Thyroid gland (tissue), 4 donors: ENCODE measurements at regions not wholly inside any gene's neighbourhood (a gene's known extent, or its start where the extent isn't known, plus 50 kb on each side); places are given as distances from the start of the nearest gene placed in this dataset.

Experiments
- DNase-seq, 2 donors: peaks; one replicate each; pipeline ENCODE4 v3.0.0-alpha.2; 2019
- H3K27ac ChIP-seq, 3 donors: fragments of 200-600 bp; sonication (generic); 1 replicate in 2 of 3; 2 replicates in 1 of 3; pipeline ENCODE4 v1.5.1; 2016 to 2019; ENCODE audit warnings: mild to moderate bottlenecking in 1 of 3, moderate library complexity in 1 of 3
- H3K27me3 ChIP-seq: fragments of 200-600 bp; sonication (generic); one replicate; pipeline ENCODE4 v1.5.1; 2019
- H3K36me3 ChIP-seq, 2 donors: fragments of 200-600 bp; sonication (generic); one replicate each; pipeline ENCODE4 v1.5.1; 2016 to 2019
- H3K4me1 ChIP-seq, 2 donors: fragments of 200-600 bp; sonication (generic); one replicate each; pipeline ENCODE4 v1.5.1; 2017 to 2019
- H3K4me3 ChIP-seq, 3 donors: fragments of 200-600 bp; sonication (generic); replicated peaks in 1 of 3; 1 replicate in 2 of 3; 2 replicates in 1 of 3; pipeline ENCODE4 v1.5.1; 2016; ENCODE audit warnings: mild to moderate bottlenecking in 1 of 3
- H3K9me3 ChIP-seq: fragments of 200-600 bp; sonication (generic); one replicate; pipeline ENCODE4 v1.5.1; 2017
- POLR2A ChIP-seq, 2 donors: fragments of 450-650 bp; IDR thresholded peaks; one replicate each; pipeline ENCODE4 v1.6.1; 2017; ENCODE audit warnings: antibody characterized with exemption in 2 of 2, mild to moderate bottlenecking in 2 of 2, moderate library complexity in 1 of 2
- WGBS, 2 donors: methylation state at CpG; one replicate each; pipeline ENCODE4 v1.1.5; 2017; 5-methylcytosine and 5-hydroxymethylcytosine counted together
- intact Hi-C: fragments of 100-400 bp; cut with DNase I; formaldehyde crosslinking; loops from one replicate; pipeline ENCODE4 v1.15.1; 2023
- TF ChIP-seq, protein P1 (sequence below), 6 experiments: fragments of 200-600 bp in 3 of 6; fragments of 450-650 bp in 3 of 6; sonication (generic) in 3 of 6; IDR thresholded peaks; one replicate each; pipeline ENCODE4 v1.5.1; 2016 to 2019; ENCODE audit warnings: antibody characterized with exemption in 6 of 6, mild to moderate bottlenecking in 2 of 6, inconsistent platforms in 1 of 6, moderate library complexity in 1 of 6

DNA sequence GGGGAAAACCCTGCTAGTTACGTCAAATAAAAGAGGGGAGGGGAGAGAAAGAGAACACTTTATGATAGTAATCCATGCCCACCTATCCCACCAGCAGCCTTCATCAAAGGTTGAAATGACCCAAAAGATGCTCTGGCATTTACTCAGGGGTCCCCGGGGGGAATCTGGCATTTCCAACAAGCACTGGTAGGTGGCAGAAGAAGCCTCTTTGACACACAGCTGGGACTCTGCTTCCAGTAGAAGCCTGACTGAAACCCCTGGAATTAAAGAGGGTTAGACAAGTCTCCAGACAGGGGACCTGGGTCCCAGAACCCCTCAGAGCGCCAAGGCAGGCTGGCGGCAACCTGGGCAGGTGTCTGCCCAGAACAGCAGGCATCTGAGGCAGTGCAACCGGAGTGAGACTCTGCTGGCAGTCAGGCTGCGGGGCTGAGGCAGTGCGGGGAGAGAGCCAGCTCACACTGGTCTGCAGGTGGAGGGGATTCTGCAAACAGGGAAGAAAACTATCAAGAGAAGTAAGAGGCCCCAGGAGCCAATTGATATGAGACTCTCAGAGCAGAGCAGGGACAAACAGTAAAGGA is 85.0 kb upstream of the CAPRIN2 start:
- Histone ChIP-seq H3K27ac (no peak overlapping the region), H3K4me1 (no peaks in the 10 kb centered on the region), H3K4me3 (no peak overlapping the region), H3K36me3 (no peaks in the 10 kb centered on the region), H3K9me3 (no peaks in the 10 kb centered on the region), H3K27me3 (no peaks in the 10 kb centered on the region)
- DNase-seq, result no peak
- intact Hi-C loops, result loop anchor here (10.0 kb wide), 1 partner anchor 405 kb away; no protein-coding TSS in a partner anchor
- TF ChIP-seq, protein P1, sequence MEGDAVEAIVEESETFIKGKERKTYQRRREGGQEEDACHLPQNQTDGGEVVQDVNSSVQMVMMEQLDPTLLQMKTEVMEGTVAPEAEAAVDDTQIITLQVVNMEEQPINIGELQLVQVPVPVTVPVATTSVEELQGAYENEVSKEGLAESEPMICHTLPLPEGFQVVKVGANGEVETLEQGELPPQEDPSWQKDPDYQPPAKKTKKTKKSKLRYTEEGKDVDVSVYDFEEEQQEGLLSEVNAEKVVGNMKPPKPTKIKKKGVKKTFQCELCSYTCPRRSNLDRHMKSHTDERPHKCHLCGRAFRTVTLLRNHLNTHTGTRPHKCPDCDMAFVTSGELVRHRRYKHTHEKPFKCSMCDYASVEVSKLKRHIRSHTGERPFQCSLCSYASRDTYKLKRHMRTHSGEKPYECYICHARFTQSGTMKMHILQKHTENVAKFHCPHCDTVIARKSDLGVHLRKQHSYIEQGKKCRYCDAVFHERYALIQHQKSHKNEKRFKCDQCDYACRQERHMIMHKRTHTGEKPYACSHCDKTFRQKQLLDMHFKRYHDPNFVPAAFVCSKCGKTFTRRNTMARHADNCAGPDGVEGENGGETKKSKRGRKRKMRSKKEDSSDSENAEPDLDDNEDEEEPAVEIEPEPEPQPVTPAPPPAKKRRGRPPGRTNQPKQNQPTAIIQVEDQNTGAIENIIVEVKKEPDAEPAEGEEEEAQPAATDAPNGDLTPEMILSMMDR (IDR thresholded peaks at IDR 0.05), result no peak
- TF ChIP-seq POLR2A (IDR thresholded peaks at IDR 0.05), result no peak
- WGBS, 2 donors, result 61 to 67% methylated on average over 7 of the region's 7 CpGs

DNA sequence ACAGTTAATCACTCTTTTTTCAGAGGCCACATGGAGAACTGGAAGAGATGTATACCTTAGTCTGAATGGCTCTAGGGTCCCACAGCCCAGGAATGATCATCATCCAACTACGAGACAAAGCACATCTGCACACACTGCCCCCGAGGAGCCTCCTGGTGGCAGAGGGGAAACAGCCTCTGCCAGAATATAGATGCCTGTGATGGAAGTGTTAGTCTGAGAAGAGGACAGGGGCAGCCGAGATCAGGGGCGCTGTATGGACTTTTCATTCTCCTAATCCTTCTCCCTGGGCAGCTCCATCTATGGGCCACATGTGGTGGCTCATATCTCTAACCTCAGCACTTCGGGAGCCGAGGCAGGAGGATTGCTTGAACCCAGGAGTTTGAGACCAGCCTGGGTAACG is 82.8 kb upstream of the CAPRIN2 start:
- Histone ChIP-seq H3K4me1 (no peaks in the 10 kb centered on the region), H3K27ac (no peak overlapping the region), H3K4me3 (no peak overlapping the region), H3K36me3 (no peaks in the 10 kb centered on the region), H3K27me3 (no peaks in the 10 kb centered on the region), H3K9me3 (no peaks in the 10 kb centered on the region)
- intact Hi-C loops, result no loop called here
- no peak for DNase-seq
- TF ChIP-seq, protein P1 (IDR thresholded peaks at IDR 0.05), result no peak
- TF ChIP-seq POLR2A (IDR thresholded peaks at IDR 0.05), result no peak
- 58 to 68% methylated on average over 6 to 7 of the region's 7 CpGs for WGBS, 2 donors

DNA sequence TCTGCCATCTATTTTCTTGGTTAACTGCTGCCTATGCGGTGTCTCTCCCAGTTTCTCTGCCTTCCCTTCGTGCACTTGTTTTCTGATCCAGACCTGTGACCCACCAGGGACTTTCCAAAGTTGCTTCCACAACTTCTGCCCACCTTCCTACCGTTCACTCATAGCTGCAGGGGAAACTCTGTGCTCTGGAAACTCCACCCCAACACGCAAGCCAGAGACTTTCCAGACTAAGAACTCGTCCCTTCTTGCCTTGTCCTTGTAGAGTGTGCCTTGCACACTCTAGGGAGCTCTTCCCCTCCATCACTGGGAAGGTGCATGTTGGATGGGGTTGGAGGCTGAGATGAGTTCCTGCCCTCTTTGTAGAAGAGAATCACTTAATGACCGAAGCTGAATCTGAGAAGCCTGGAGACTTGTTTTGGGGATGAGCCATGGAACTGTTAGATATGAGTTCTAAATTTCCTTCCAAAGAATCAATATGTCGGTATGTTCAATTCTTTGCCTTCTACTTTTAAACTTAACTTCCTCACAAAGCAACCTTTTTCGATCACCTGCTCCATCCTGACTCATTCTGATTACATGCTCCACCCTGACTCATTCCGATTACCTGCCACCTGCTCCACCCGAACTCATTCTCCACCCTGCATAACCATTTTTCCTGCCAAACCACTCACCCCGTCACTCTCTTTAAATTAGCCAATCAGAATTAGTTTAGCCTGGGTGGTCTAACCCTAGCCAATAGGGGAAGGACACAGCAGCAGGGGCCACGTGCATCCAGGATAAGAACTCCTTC is 82.1 kb upstream of the CAPRIN2 start:
- Histone ChIP-seq H3K4me3 (no peak overlapping the region), H3K9me3 (no peaks in the 10 kb centered on the region), H3K36me3 (no peaks in the 10 kb centered on the region), H3K27me3 (no peaks in the 10 kb centered on the region), H3K27ac (no peak overlapping the region), H3K4me1 (no peaks in the 10 kb centered on the region)
- TF ChIP-seq, protein P1 (IDR thresholded peaks at IDR 0.05), result no peak
- TF ChIP-seq POLR2A (IDR thresholded peaks at IDR 0.05), result no peak
- intact Hi-C loops, result no loop called here
- no peak for DNase-seq
- WGBS, 2 donors, result 76% methylated on average over 12 of the region's 12 CpGs

DNA sequence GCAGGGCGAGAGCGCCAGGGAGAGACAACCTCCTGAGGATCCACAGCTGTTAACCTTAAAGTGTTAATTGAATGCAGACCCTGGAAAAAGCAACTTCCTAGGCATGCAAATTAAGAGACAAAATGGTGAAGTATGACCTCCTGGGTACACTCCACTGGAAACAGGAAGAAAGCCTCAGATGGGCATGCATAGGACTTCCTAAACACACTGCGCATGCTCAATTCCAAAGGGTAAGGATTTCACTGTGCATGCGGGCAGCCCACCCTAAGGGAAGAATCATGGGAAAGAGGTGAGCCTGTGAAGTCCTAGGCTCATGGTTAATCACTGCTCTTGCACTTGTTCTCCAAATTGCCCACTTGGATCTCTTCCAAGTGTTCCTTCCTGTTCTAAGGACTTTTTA is 80.5 kb upstream of the CAPRIN2 start:
- DNase-seq, result no peak
- H3K4me3 ChIP-seq, result no peak overlapping the region
- no peaks in the 10 kb centered on the region for H3K4me1 ChIP-seq
- H3K9me3 ChIP-seq, result no peaks in the 10 kb centered on the region
- intact Hi-C loops, result no loop called here
- WGBS, 2 donors, result 86 to 89% methylated on average over 4 of the region's 4 CpGs
- no peaks in the 10 kb centered on the region for H3K27me3 ChIP-seq
- H3K27ac ChIP-seq, result no peak overlapping the region
- TF ChIP-seq, protein P1 (IDR thresholded peaks at IDR 0.05), result no peak
- no peak for TF ChIP-seq POLR2A (IDR thresholded peaks at IDR 0.05)
- H3K36me3 ChIP-seq, result no peaks in the 10 kb centered on the region

DNA sequence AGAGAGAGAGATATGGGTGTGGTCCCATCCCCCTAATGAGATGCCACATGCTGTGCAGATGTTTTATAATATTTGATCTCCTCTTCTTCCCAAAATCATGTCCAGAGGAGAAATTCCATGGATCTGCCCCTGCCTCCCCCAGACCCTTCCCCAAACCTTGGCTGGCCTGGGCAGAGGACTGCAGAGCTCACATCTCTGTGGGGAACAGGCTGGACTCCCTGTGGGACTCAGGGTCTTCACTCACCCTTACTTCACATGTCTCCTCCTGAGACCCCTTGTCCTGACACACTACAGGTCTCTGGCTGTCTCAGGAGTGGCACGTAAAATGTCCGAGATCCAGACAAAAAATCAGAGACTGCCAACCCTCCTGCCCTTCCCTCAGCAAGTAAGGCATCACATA is 76.0 kb upstream of the CAPRIN2 start:
- no peaks in the 10 kb centered on the region for H3K36me3 ChIP-seq
- no peaks in the 10 kb centered on the region for H3K4me1 ChIP-seq
- no peaks in the 10 kb centered on the region for H3K27me3 ChIP-seq
- WGBS, 2 donors, result 97 to 100% methylated on average over 2 of the region's 2 CpGs
- no peaks in the 10 kb centered on the region for H3K9me3 ChIP-seq
- no peak for TF ChIP-seq POLR2A (IDR thresholded peaks at IDR 0.05)
- TF ChIP-seq, protein P1 (IDR thresholded peaks at IDR 0.05), result no peak
- intact Hi-C loops, result no loop called here
- no peak overlapping the region for H3K27ac ChIP-seq
- no peak overlapping the region for H3K4me3 ChIP-seq
- DNase-seq, result no peak
